NCI-H2029 (cell line): ENCODE measurements at regions not wholly inside any gene's neighbourhood (a gene's known extent, or its start where the extent isn't known, plus 50 kb on each side); places are given as distances from the start of the nearest gene placed in this dataset.

Source experiments
- DNase-seq: peaks from one replicate; lab custom pipeline; 2025; lab: John Stamatoyannopoulos, UW

DNA sequence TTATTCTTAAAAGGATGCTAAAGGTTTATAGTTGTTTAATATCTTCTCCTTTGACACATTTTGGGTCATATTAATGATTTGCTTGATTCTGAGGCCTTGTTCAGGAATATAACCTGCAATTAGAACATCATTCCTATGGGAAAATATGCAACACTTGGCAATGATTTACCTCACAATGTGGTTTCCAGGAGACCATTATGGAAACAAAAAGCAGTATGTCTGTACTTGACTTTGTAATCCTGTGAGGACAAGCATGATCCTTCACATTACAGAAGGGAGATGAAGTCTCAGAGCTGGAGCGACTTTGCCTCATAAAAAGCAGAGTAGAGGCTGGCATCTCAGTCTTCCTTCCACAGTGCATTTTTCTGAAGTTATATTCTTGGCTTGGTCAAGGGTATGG, 57.0 kb upstream of the CDCA7L start:
- no peak for DNase-seq

DNA sequence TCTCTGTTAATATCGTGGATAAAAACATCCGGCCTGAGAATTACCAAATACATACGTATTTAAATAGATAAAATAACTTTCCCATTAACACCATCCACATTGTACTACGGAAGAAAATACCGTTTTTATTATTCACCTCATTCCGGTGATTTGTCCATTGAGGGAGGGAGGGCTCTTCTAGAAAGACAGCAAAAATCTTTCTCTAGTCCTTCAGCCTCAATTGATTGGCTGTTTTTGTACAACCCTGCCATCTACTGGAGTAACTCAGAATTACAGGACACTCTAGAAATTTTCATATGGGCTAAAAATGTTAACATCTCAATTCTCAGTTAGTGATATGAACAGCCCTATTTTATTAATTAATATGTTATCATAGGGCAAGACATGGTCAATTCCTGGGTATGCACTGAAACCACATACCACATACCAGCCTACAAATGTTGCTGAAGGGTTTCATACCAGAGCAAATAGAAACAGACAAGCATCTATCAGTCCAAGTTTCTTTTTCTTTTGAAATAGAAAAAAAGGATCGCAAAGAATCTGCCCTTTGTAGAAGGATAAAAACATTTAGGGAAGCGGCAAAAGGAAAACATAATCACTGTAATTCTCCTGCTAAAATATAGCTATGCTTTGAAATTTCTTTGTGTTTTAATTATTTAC, 55.8 kb upstream of the CDCA7L start:
- DNase-seq = peak; percentile 28

DNA sequence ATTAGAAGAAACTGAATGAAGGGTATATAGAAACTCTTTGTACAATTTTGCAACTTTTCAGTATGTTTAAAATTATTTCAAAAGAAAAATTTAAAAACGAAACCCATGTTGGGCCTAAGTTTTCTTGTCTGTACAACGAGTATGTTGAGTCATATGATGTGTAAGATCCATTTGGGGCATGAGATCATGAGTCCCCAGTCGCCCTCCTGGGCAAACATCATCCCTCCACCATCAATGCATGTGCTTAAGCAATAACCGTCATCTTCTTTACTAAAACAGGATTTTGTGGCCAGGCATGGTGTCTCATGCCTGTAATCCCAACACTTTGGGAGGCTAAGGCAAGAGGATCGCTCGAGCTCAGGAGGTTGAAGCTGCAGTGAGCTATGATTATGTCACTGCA, 54.2 kb upstream of the CDCA7L start:
- DNase-seq = no peak

DNA sequence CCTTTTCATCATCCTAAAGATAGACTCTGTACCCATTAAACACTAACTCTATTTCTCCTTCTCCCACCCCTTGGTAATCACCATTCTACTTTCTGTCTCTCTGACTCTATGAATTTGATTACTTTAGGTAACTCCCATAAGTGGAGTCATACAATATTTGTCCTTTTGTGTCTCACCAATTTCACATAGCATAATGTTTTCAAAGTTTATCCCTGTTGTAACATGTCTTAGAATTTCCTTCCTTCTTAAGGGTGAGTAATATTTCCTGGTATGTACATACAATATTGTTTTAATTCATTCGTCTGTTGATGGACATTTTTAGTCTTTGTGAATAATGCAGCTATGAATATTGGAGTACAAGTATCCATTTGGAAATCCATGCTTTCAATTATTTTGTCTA, 50.9 kb upstream of the CDCA7L start:
- no peak for DNase-seq
